Peyer's patch (tissue), 4 donors: ENCODE measurements at regions not wholly inside any gene's neighbourhood (a gene's known extent, or its start where the extent isn't known, plus 50 kb on each side); places are given as distances from the start of the nearest gene placed in this dataset.

Experiments
- DNase-seq, 3 donors: peaks; one replicate each; pipeline ENCODE4 v3.0.0-alpha.2; 2017 to 2019
- H3K27ac ChIP-seq, 4 donors: fragments of 200-600 bp; sonication (generic); one replicate each; pipeline ENCODE4 v1.5.1; 2016 to 2019
- H3K27me3 ChIP-seq, 2 donors: fragments of 200-600 bp; sonication (generic); one replicate each; pipeline ENCODE4 v1.5.1; 2019
- H3K36me3 ChIP-seq, 3 donors: fragments of 200-600 bp; sonication (generic); one replicate each; pipeline ENCODE4 v1.5.1; 2016 to 2019
- H3K4me1 ChIP-seq, 4 donors: fragments of 200-600 bp; sonication (generic); one replicate each; pipeline ENCODE4 v1.5.1; 2016 to 2019
- H3K4me3 ChIP-seq, 4 donors: fragments of 200-600 bp; sonication (generic); 1 replicate in 3 of 4; 2 replicates in 1 of 4; pipeline ENCODE4 v1.5.1; 2016 to 2019; ENCODE audit warnings: mild to moderate bottlenecking in 1 of 4
- H3K9me3 ChIP-seq, 4 donors: fragments of 200-600 bp; sonication (generic); one replicate each; pipeline ENCODE4 v1.5.1; 2016 to 2019; ENCODE audit warnings: mild to moderate bottlenecking in 1 of 4
- POLR2A ChIP-seq, 2 donors: fragments of 450-650 bp; IDR thresholded peaks; one replicate each; pipeline ENCODE4 v1.5.1; 2017; ENCODE audit warnings: antibody characterized with exemption in 2 of 2, mild to moderate bottlenecking in 2 of 2, moderate library complexity in 2 of 2
- TF ChIP-seq, protein P1 (sequence below), 6 experiments: fragments of 450-650 bp in 4 of 6; fragments of 200-600 bp in 2 of 6; sonication (generic) in 1 of 6; IDR thresholded peaks; one replicate each; pipeline ENCODE4 v1.5.1; 2017 to 2019; ENCODE audit warnings: antibody characterized with exemption in 6 of 6, mild to moderate bottlenecking in 3 of 6, moderate library complexity in 1 of 6

- H3K27me3 ChIP-seq = no peaks in the 10 kb centered on the region
- no peak for DNase-seq
- H3K4me1 ChIP-seq = no peaks in the 10 kb centered on the region
- TF ChIP-seq POLR2A (IDR thresholded peaks at IDR 0.05) = no peak
- TF ChIP-seq, protein P1, sequence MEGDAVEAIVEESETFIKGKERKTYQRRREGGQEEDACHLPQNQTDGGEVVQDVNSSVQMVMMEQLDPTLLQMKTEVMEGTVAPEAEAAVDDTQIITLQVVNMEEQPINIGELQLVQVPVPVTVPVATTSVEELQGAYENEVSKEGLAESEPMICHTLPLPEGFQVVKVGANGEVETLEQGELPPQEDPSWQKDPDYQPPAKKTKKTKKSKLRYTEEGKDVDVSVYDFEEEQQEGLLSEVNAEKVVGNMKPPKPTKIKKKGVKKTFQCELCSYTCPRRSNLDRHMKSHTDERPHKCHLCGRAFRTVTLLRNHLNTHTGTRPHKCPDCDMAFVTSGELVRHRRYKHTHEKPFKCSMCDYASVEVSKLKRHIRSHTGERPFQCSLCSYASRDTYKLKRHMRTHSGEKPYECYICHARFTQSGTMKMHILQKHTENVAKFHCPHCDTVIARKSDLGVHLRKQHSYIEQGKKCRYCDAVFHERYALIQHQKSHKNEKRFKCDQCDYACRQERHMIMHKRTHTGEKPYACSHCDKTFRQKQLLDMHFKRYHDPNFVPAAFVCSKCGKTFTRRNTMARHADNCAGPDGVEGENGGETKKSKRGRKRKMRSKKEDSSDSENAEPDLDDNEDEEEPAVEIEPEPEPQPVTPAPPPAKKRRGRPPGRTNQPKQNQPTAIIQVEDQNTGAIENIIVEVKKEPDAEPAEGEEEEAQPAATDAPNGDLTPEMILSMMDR (IDR thresholded peaks at IDR 0.05) = no peak
- H3K36me3 ChIP-seq = no peaks in the 10 kb centered on the region
- H3K27ac ChIP-seq = no peak overlapping the region
- no peaks in the 10 kb centered on the region for H3K9me3 ChIP-seq
- no peak overlapping the region for H3K4me3 ChIP-seq
Measured at GRCh38 chr6:82056567-82056966, 191.0 kb downstream of the IBTK start.

DNA sequence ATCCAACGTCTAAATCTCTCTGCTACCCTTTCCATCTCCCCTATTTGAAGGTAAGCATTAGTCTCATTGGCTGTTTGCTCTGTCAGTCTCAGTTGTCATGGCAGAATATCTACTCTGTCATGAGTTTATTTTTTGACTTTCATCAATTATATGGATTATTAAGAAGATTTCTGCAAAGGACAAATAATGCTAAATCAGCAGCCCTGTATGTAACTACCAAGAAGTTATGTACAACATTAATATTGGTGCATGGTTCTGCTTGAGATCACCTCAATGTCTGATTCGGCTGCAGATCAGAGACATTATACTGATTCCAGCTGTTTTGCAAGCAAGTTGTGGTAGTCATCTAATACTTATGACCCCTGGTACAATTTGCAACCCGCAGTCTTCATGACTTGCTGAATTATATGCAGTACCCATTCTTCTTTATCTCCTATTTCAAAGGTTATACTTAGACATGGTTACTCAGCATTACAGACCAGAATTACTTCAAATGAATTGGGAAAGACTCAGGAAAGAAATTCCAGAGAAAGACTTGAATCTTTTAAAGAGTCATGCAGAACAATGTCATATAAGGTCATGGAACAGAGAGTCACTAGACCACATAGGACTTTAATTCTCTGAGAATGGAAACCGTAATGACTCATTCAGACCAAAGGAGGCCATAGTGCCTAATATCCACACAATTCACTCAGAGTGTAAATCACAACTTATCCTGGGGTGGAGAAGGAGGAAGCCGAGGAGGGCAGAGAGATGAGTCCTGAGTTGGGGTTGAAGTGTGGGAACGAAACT, 201.4 kb downstream of the IBTK start:
- Histone ChIP-seq H3K27me3 (no peaks in the 10 kb centered on the region), H3K9me3 (no peaks in the 10 kb centered on the region), H3K27ac (no peak overlapping the region), H3K4me1 (no peaks in the 10 kb centered on the region), H3K4me3 (no peak overlapping the region), H3K36me3 (no peaks in the 10 kb centered on the region)
- DNase-seq = no peak
- no peak for TF ChIP-seq POLR2A (IDR thresholded peaks at IDR 0.05)
- TF ChIP-seq, protein P1 (IDR thresholded peaks at IDR 0.05) = no peak

DNA sequence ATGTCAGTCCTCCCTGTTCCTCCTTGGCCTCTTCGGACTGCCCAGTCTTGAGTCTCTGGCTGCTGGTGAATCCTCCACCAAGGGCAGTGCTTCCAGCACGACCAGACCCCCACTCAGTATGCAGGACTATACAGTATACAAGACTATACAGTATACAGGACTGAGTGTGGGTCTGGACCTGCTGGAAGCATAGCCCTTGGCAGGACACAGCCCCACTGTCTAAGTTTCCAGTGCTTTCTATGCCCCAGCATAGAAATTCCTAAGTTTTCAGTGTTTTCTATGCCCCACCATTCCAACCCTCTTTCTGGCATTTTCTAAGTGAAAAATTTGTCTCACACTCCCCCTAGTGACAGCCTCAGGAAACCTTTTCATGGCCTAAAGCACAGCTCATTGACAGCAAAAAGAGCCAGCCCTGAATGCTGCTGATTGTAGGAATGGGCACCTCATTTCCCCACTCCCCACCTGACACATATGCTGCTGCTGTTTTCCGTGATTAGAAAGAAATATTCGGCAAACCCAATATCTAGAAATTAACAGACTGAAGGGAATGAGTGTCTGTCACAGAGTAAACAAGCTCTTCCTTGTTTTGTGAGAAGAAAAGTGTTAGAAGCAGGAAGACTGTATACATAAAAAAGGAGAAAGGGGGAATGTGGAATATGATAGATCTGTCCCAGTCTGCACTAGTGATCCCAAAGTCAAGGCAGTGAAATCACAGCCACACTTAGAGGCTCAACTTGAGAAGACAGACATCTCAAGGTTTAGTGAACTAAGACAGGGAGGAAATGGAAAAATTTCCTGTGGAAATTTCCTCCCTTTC, 206.9 kb downstream of the IBTK start:
- Histone ChIP-seq H3K4me3 (no peak overlapping the region), H3K9me3 (no peaks in the 10 kb centered on the region), H3K27me3 (no peaks in the 10 kb centered on the region), H3K36me3 (no peaks in the 10 kb centered on the region), H3K27ac (no peak overlapping the region), H3K4me1 (no peaks in the 10 kb centered on the region)
- peak in 1 of 3 donors; percentile 55 for DNase-seq
- TF ChIP-seq POLR2A (IDR thresholded peaks at IDR 0.05) = no peak
- TF ChIP-seq, protein P1 (IDR thresholded peaks at IDR 0.05) = peak in 5 of 6 experiments; percentile 21 to 64 (median 60)

DNA sequence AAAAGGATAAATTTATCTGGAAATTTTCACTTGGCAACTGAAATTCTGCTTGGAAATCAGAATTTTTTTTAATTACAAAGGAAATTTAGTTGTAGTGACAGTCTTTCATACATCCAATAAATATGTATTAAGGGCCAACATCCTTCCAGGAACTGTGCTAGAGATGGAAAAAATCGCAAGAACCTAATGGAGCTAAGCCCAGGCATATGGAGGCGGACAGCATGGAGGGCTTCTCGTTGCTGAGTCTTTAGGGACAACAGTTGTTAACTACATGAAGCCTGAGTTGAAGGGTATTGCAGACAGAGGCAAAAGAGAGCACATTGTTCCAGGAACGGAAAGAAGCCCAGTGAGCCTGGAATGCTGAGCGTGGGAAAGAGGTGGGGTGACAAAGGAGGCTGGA, 208.9 kb downstream of the IBTK start:
- Histone ChIP-seq H3K4me3 (no peak overlapping the region), H3K27me3 (no peaks in the 10 kb centered on the region), H3K27ac (no peak overlapping the region), H3K36me3 (no peaks in the 10 kb centered on the region), H3K9me3 (no peaks in the 10 kb centered on the region), H3K4me1 (no peaks in the 10 kb centered on the region)
- no peak for DNase-seq
- no peak for TF ChIP-seq POLR2A (IDR thresholded peaks at IDR 0.05)
- TF ChIP-seq, protein P1 (IDR thresholded peaks at IDR 0.05) = no peak

- no peaks in the 10 kb centered on the region for H3K27me3 ChIP-seq
Measured at GRCh38 chr6:82035526-82035925, 212.0 kb downstream of the IBTK start.

More at GRCh38 chr6:82035526-82035925, 212.0 kb downstream of the IBTK start:
- H3K4me3 ChIP-seq = no peak overlapping the region
- H3K27ac ChIP-seq = no peak overlapping the region
- H3K9me3 ChIP-seq = no peaks in the 10 kb centered on the region
- H3K36me3 ChIP-seq = no peaks in the 10 kb centered on the region
- DNase-seq = no peak
- H3K4me1 ChIP-seq = no peaks in the 10 kb centered on the region
- TF ChIP-seq, protein P1 (IDR thresholded peaks at IDR 0.05) = no peak
- TF ChIP-seq POLR2A (IDR thresholded peaks at IDR 0.05) = no peak
